ENCODE measurements at regions not wholly inside any gene's neighbourhood (a gene's known extent, or its start where the extent isn't known, plus 50 kb on each side); places are given as distances from the start of the nearest gene placed in this dataset.
A peak's percentile ranks its signal among the peaks of the same experiment; 100 is the strongest.

- Histone ChIP-seq H3K23me2 (ENCODE audit: insufficient read length, low read depth, low read length, poor library complexity, severe bottlenecking) (no peaks in the 10 kb centered on the region), H3K79me2 (ENCODE audit: insufficient read depth, low read length) (no peaks in the 10 kb centered on the region), H3K4me2 (ENCODE audit: insufficient read depth, insufficient read length, low read length) (no peak overlapping the region), H3K4me1 (ENCODE audit: insufficient read depth, low read length) (no peaks in the 10 kb centered on the region), H3K9me3 (ENCODE audit: control insufficient read depth, low read depth, low read length) (no peaks in the 10 kb centered on the region), H2AFZ (ENCODE audit: low read length) (no peak overlapping the region), H2BK15ac (ENCODE audit: low read depth, low read length) (no peak overlapping the region), H3K27me3 (ENCODE audit: insufficient read depth, low read length) (no peaks in the 10 kb centered on the region; the same call in 1 of the 2 replicates), H3K27ac (ENCODE audit: insufficient read length, low read depth, low read length) (no peak overlapping the region), H2BK12ac (ENCODE audit: insufficient read length, low read depth, low read length) (no peak overlapping the region), H3K23ac (ENCODE audit: insufficient read length, low read depth, low read length) (no peak overlapping the region), H2BK120ac (ENCODE audit: low read depth, low read length, poor library complexity, severe bottlenecking) (no peak overlapping the region), H4K8ac (replicated peaks; ENCODE audit: insufficient read length, low read depth, low read length) (no peak overlapping the region), H3T11ph (ENCODE audit: low read length) (no peak overlapping the region), H3K14ac (ENCODE audit: insufficient read depth, low read length) (no peak overlapping the region), H3K56ac (ENCODE audit: insufficient read length, low read depth, low read length) (no peak overlapping the region), H3K79me1 (ENCODE audit: insufficient read depth, low read depth, low read length, poor library complexity, severe bottlenecking) (no peaks in the 10 kb centered on the region), H3K9ac (ENCODE audit: extremely low read depth, insufficient read length, low read length) (no peak overlapping the region), H2BK5ac (ENCODE audit: insufficient read length, low read length) (no peak overlapping the region), H2AK5ac (ENCODE audit: insufficient read length, low read length) (no peak overlapping the region), H3K18ac (ENCODE audit: insufficient read length, low read depth, low read length) (no peak overlapping the region), H2BK20ac (ENCODE audit: low read depth, low read length, poor library complexity, severe bottlenecking) (no peak overlapping the region), H3K4ac (ENCODE audit: low read depth, low read length) (no peak overlapping the region), H4K91ac (ENCODE audit: insufficient read length, low read depth, low read length) (no peak overlapping the region), H4K20me1 (ENCODE audit: control insufficient read depth, insufficient read depth, insufficient read length) (no peaks in the 10 kb centered on the region), H4K5ac (ENCODE audit: insufficient read length, low read depth, low read length) (no peak overlapping the region)
- no CpG with 5 or more reads among the region's 12 CpGs for WGBS (ENCODE audit: extremely low coverage, insufficient read length, low lambda C conversion rate)
- Mint-ChIP-seq H3K9me3 (no peaks in the 10 kb centered on the region; a peak in 1 of 5 replicates), H3K4me1 (peaks cover 19% of the 10 kb centered on the region in 2 experiments), H3K27me3 (ENCODE audit: low read depth) (peaks cover 6% of the 10 kb centered on the region), H3K36me3 (ENCODE audit: insufficient read depth in 1 of 3, low read depth in 3 of 3) (no peaks in the 10 kb centered on the region; a peak in 1 of 7 replicates), H3K27ac (0 out of 7 replicates have a peak overlapping the region, but pooled peaks of 1 of the 3 experiments have one; percentile 57), H3K4me3 (no peak overlapping the region; a peak in 1 of 5 replicates)
- no peak for DNase-seq
- TF ChIP-seq, protein P1, sequence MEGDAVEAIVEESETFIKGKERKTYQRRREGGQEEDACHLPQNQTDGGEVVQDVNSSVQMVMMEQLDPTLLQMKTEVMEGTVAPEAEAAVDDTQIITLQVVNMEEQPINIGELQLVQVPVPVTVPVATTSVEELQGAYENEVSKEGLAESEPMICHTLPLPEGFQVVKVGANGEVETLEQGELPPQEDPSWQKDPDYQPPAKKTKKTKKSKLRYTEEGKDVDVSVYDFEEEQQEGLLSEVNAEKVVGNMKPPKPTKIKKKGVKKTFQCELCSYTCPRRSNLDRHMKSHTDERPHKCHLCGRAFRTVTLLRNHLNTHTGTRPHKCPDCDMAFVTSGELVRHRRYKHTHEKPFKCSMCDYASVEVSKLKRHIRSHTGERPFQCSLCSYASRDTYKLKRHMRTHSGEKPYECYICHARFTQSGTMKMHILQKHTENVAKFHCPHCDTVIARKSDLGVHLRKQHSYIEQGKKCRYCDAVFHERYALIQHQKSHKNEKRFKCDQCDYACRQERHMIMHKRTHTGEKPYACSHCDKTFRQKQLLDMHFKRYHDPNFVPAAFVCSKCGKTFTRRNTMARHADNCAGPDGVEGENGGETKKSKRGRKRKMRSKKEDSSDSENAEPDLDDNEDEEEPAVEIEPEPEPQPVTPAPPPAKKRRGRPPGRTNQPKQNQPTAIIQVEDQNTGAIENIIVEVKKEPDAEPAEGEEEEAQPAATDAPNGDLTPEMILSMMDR (conservative IDR thresholded peaks at IDR 0.05), result no peak
Observed at GRCh38 chr13:109836629-109837607, 50.5 kb upstream of the IRS2 start.
